MM.1S (cell line): ENCODE measurements at regions not wholly inside any gene's neighbourhood (a gene's known extent, or its start where the extent isn't known, plus 50 kb on each side); places are given as distances from the start of the nearest gene placed in this dataset.

ENCODE experiments used
- DNase-seq: peaks from one replicate; pipeline ENCODE4 v3.0.0-alpha.2; 2015
- H2AFZ ChIP-seq: fragments of 300-600 bp; sonication (generic); 2 replicates; pipeline ENCODE4 v1.6.0; 2016; ENCODE audit warnings: antibody characterized with exemption, low read length
- H3F3A ChIP-seq: fragments of 300-600 bp; sonication (generic); 2 replicates; pipeline ENCODE4 v1.6.1; 2016; ENCODE audit warnings: mild to moderate bottlenecking, antibody characterized with exemption, low read length, moderate library complexity, mixed read lengths; ENCODE audit not compliant: insufficient read depth
- H3K27ac ChIP-seq: fragments of 300-600 bp; sonication (generic); 2 replicates; pipeline ENCODE4 v1.5.1; 2016; ENCODE audit warnings: mild to moderate bottlenecking, low read length
- H3K27me3 ChIP-seq: fragments of 300-600 bp; sonication (generic); replicated peaks from 2 replicates; pipeline ENCODE4 v1.6.0; 2016; ENCODE audit warnings: low read length; ENCODE audit not compliant: insufficient read depth
- H3K36me3 ChIP-seq: fragments of 300-600 bp; sonication (generic); replicated peaks from 2 replicates; pipeline ENCODE4 v1.6.1; 2016; ENCODE audit warnings: mild to moderate bottlenecking, low read length, mixed read lengths; ENCODE audit not compliant: insufficient read depth
- H3K4me1 ChIP-seq: fragments of 300-600 bp; sonication (generic); 2 replicates; pipeline ENCODE4 v1.6.1; 2016; ENCODE audit warnings: low read length, mixed read lengths
- H3K4me2 ChIP-seq: fragments of 300-600 bp; sonication (generic); 2 replicates; pipeline ENCODE4 v1.6.0; 2016; ENCODE audit warnings: low read depth, low read length
- H3K4me3 ChIP-seq: fragments of 300-600 bp; sonication (generic); 2 replicates; pipeline ENCODE4 v1.5.1; 2016; ENCODE audit warnings: low read length, mixed read lengths
- H3K79me2 ChIP-seq: fragments of 300-600 bp; sonication (generic); 2 replicates; pipeline ENCODE4 v1.6.1; 2016; ENCODE audit warnings: mixed run types, low read length, mixed read lengths
- H3K9ac ChIP-seq: fragments of 300-600 bp; sonication (generic); 2 replicates; pipeline ENCODE4 v1.6.1; 2016; ENCODE audit warnings: low read length, mixed read lengths
- H3K9me2 ChIP-seq: fragments of 300-600 bp; sonication (generic); replicated peaks from 2 replicates; pipeline ENCODE4 v1.6.1; 2016; ENCODE audit warnings: mild to moderate bottlenecking, low read length, mixed read lengths; ENCODE audit not compliant: insufficient read depth
- H3K9me3 ChIP-seq: fragments of 300-600 bp; sonication (generic); replicated peaks from 2 replicates; pipeline ENCODE4 v1.6.1; 2016; ENCODE audit warnings: mild to moderate bottlenecking, low read length, mixed read lengths; ENCODE audit not compliant: insufficient read depth
- H4K20me1 ChIP-seq: fragments of 300-600 bp; sonication (generic); 2 replicates; pipeline ENCODE4 v1.6.1; 2016; ENCODE audit warnings: mild to moderate bottlenecking, low read length, moderate library complexity, mixed read lengths; ENCODE audit not compliant: insufficient read depth
- CTCF ChIP-seq: fragments of 300-600 bp; sonication (generic); IDR thresholded peaks from 2 replicates; pipeline ENCODE4 v1.5.1; 2016; ENCODE audit warnings: antibody characterized with exemption, low read length, mixed read lengths
- EZH2 ChIP-seq: fragments of 300-600 bp; sonication (generic); optimal IDR thresholded peaks from 2 replicates; pipeline ENCODE3; 2017; ENCODE audit warnings: low read depth, mild to moderate bottlenecking, antibody characterized with exemption, low read length, mixed read lengths
- EZH2phosphoT487 ChIP-seq: fragments of 300-600 bp; sonication (generic); IDR thresholded peaks from 2 replicates; pipeline ENCODE4 v1.6.1; 2018; ENCODE audit warnings: antibody characterized with exemption, low read length

GRCh38 chr18:76570856-76571255 lies 75.8 kb upstream of the ZNF516 start:
- no peak for DNase-seq
- Histone ChIP-seq H3K79me2 (no peaks in the 10 kb centered on the region), H3K27ac (no peak overlapping the region), H3F3A (no peaks in the 10 kb centered on the region), H3K9me2 (no peaks in the 10 kb centered on the region), H4K20me1 (no peaks in the 10 kb centered on the region), H3K9ac (no peak overlapping the region), H2AFZ (no peak overlapping the region), H3K4me2 (no peak overlapping the region), H3K27me3 (no peaks in the 10 kb centered on the region), H3K9me3 (no peaks in the 10 kb centered on the region), H3K4me1 (no peaks in the 10 kb centered on the region), H3K4me3 (no peak overlapping the region), H3K36me3 (no peaks in the 10 kb centered on the region)
- TF ChIP-seq EZH2phosphoT487 (no peak), CTCF (no peak), EZH2 (no peak)

DNA sequence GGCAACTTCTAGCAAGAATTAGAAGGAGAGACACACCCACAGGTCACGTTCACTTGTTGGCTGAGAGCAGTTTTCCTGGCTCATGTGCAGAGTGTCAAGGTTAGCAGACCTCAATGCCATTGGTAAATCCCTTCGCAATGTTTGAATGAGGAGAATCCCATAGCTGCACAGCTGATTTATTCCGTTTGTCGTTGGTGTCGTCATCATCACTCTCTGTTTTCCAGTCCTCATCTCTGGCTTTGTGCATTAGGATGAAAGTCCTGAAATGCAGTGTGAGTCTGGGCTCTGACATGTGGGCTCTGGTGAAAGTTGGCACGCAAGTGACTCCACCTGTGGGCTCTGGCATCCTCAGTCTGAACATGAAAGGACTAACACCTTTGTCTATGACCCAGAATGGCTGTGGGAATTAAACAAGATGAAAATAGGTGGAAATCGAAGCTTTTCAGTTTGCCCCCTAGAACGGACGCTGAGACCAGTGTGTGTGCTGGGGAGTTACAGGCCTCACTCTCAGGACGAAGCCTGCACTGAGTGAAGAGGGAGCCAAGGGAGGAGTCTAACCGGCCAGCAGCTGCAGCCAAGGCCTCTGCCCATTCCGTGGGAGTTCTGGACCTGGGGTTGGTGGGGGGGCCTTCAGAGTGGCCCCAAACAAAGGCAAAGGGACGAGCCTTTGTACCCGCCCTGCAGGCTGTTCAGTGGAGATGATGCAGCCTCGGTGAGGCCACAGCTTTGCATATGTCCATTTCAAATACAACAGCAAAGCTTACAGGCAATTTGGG lies 74.8 kb upstream of the ZNF516 start:
- Histone ChIP-seq H3K9ac (no peak overlapping the region), H3K4me3 (no peak overlapping the region), H3K79me2 (no peaks in the 10 kb centered on the region), H4K20me1 (no peaks in the 10 kb centered on the region), H3K27ac (no peak overlapping the region), H3F3A (no peaks in the 10 kb centered on the region), H3K36me3 (no peaks in the 10 kb centered on the region), H3K4me2 (no peak overlapping the region), H3K9me3 (no peaks in the 10 kb centered on the region), H3K27me3 (no peaks in the 10 kb centered on the region), H3K4me1 (no peaks in the 10 kb centered on the region), H2AFZ (no peak overlapping the region), H3K9me2 (no peaks in the 10 kb centered on the region)
- TF ChIP-seq EZH2phosphoT487 (no peak), CTCF (no peak), EZH2 (no peak)
- no peak for DNase-seq

DNA sequence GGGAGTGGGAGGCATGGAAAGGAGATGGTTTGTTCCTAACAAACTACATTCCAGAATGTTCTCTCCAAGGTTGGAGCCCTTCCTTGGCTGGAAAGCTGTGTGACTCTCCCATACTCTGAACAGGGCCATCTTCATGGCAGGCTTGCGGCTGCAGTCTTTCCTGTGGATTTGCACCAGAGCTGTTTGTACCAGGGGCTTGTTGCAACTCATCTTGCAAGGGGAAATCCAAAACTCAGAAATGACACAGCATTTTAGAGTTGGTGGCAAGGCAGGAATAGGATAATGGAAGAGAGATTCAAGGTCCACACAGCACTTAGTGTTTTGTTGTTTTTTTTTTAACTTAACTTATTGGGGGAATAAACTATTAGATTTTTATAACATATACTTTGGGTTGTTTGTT lies 73.7 kb upstream of the ZNF516 start:
- H3K36me3 ChIP-seq: no peaks in the 10 kb centered on the region
- no peak overlapping the region for H3K4me3 ChIP-seq
- no peak for TF ChIP-seq EZH2
- no peak for TF ChIP-seq CTCF
- TF ChIP-seq EZH2phosphoT487: no peak
- no peaks in the 10 kb centered on the region for H3K27me3 ChIP-seq
- H4K20me1 ChIP-seq: no peaks in the 10 kb centered on the region
- no peak overlapping the region for H3K27ac ChIP-seq
- H3K79me2 ChIP-seq: no peaks in the 10 kb centered on the region
- H3K9ac ChIP-seq: no peak overlapping the region
- DNase-seq: no peak
- H3K4me1 ChIP-seq: no peaks in the 10 kb centered on the region
- no peaks in the 10 kb centered on the region for H3K9me2 ChIP-seq
- no peak overlapping the region for H3K4me2 ChIP-seq
- H2AFZ ChIP-seq: no peak overlapping the region
- no peaks in the 10 kb centered on the region for H3F3A ChIP-seq
- no peaks in the 10 kb centered on the region for H3K9me3 ChIP-seq
